Subcutaneous abdominal adipose tissue (tissue), 5 donors: ENCODE measurements at regions not wholly inside any gene's neighbourhood (a gene's known extent, or its start where the extent isn't known, plus 50 kb on each side); places are given as distances from the start of the nearest gene placed in this dataset.

ENCODE experiments used
- H3K27ac ChIP-seq: one replicate; pipeline ENCODE4 v1.7.0; 2013; ENCODE audit warnings: low read depth, mild to moderate bottlenecking, inconsistent platforms, low read length, moderate library complexity
- H3K27me3 ChIP-seq, 5 donors: one replicate each; pipeline ENCODE4 v1.7.0; 2013; ENCODE audit warnings: low read length in 5 of 5, inconsistent platforms in 1 of 5; ENCODE audit not compliant: control insufficient read depth in 5 of 5, insufficient read depth in 4 of 5
- H3K36me3 ChIP-seq, 5 donors: one replicate each; pipeline ENCODE4 v1.7.0; 2013; ENCODE audit warnings: low read length in 5 of 5; ENCODE audit not compliant: control insufficient read depth in 5 of 5, insufficient read depth in 5 of 5
- H3K4me1 ChIP-seq, 5 donors: one replicate each; pipeline ENCODE4 v1.7.0; 2013; ENCODE audit warnings: low read length in 5 of 5, mild to moderate bottlenecking in 3 of 5, moderate library complexity in 1 of 5; ENCODE audit not compliant: control insufficient read depth in 5 of 5, insufficient read depth in 5 of 5
- H3K4me3 ChIP-seq, 5 donors: one replicate each; pipeline ENCODE4 v1.7.0; 2013; ENCODE audit warnings: low read length in 5 of 5, low read depth in 1 of 5
- H3K9ac ChIP-seq, 5 donors: one replicate each; pipeline ENCODE4 v1.7.0; 2013; ENCODE audit warnings: low read length in 5 of 5, mild to moderate bottlenecking in 4 of 5, moderate library complexity in 3 of 5
- H3K9me3 ChIP-seq, 5 donors: one replicate each; pipeline ENCODE4 v1.7.0; 2013; ENCODE audit warnings: low read length in 5 of 5; ENCODE audit not compliant: control insufficient read depth in 5 of 5
- donor health status: healthy.
- donor health status: healthy.
- donor health status: healthy.
- donor health status: healthy.
- donor health status: healthy.

DNA sequence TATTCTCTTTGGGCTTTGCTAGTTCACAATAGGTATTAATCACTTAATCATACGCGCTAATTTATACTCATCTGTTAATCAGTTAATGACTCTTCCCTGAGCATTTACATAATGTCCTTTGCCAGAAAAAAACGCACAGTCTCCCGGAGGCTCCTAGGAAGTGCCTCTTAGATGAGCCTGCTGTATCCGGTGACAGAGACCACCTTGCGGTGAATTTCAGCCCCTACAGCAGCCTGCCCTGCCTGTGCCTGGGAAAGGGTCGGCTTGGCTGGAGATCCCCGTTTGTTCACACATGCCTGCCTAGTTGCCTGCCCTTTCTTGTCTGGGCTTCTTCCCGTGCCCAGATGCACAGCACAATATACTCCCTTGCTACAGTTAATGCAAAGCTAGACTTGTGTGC lies 152.9 kb downstream of the ZBTB18 start:
- Histone ChIP-seq H3K4me3 (no peak overlapping the region), H3K27ac (no peak overlapping the region), H3K4me1 (peaks cover 0 to 20% (median 4%) of the 10 kb centered on the region in 5 donors), H3K9me3 (no peaks in the 10 kb centered on the region), H3K36me3 (no peaks in the 10 kb centered on the region), H3K27me3 (no peaks in the 10 kb centered on the region), H3K9ac (no peak overlapping the region)

DNA sequence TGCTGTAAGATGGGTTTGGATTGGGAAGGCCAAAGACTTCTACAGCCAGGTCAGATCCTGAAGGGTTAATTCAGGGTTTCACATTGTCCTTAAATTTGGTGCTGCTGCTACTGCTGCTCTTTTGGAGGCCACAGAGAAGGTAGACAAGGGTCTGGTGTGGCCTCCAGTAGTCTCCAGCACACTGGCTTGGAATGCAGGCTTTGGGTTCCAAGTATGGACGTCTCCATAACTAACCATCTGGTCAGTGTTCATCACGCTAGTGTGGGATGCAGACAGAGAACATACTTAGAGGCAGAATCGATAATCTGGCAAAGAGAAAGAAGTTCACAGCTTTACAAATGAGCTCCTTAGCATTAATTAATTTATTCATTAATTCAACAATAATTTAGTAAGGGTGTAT lies 154.1 kb downstream of the ZBTB18 start:
- Histone ChIP-seq H3K27ac (no peak overlapping the region), H3K9me3 (no peaks in the 10 kb centered on the region), H3K4me3 (no peak overlapping the region), H3K27me3 (no peaks in the 10 kb centered on the region), H3K36me3 (no peaks in the 10 kb centered on the region), H3K9ac (no peak overlapping the region), H3K4me1 (peaks cover 0 to 23% (median 4%) of the 10 kb centered on the region in 5 donors)

- Histone ChIP-seq H3K9me3 (no peaks in the 10 kb centered on the region), H3K36me3 (no peaks in the 10 kb centered on the region), H3K4me1 (peaks cover 0 to 26% (median 4%) of the 10 kb centered on the region in 5 donors), H3K27ac (no peak overlapping the region), H3K9ac (no peak overlapping the region), H3K27me3 (no peaks in the 10 kb centered on the region), H3K4me3 (no peak overlapping the region)
Measured at GRCh38 chr1:244205906-244206305, 154.8 kb downstream of the ZBTB18 start.

- peak overlapping the region; percentile 64 for H3K27ac ChIP-seq
Measured at GRCh38 chr1:244207042-244207934, 156.2 kb downstream of the ZBTB18 start.

GRCh38 chr1:244207935-244208244 lies 156.8 kb downstream of the ZBTB18 start:
- H3K4me3 ChIP-seq, result no peak overlapping the region
- H3K36me3 ChIP-seq, result no peaks in the 10 kb centered on the region
- H3K9ac ChIP-seq, result no peak overlapping the region
- peak overlapping the region; percentile 64 for H3K27ac ChIP-seq
- no peaks in the 10 kb centered on the region for H3K27me3 ChIP-seq
- no peaks in the 10 kb centered on the region for H3K9me3 ChIP-seq
- peaks cover 0 to 28% (median 5%) of the 10 kb centered on the region in 5 donors for H3K4me1 ChIP-seq

More at GRCh38 chr1:244207042-244207934, 156.2 kb downstream of the ZBTB18 start:
- H3K9me3 ChIP-seq, result no peaks in the 10 kb centered on the region
- no peak overlapping the region for H3K9ac ChIP-seq
- H3K4me3 ChIP-seq, result no peak overlapping the region
- H3K36me3 ChIP-seq, result no peaks in the 10 kb centered on the region
- peaks cover 0 to 26% (median 5%) of the 10 kb centered on the region in 5 donors for H3K4me1 ChIP-seq
- no peaks in the 10 kb centered on the region for H3K27me3 ChIP-seq

DNA sequence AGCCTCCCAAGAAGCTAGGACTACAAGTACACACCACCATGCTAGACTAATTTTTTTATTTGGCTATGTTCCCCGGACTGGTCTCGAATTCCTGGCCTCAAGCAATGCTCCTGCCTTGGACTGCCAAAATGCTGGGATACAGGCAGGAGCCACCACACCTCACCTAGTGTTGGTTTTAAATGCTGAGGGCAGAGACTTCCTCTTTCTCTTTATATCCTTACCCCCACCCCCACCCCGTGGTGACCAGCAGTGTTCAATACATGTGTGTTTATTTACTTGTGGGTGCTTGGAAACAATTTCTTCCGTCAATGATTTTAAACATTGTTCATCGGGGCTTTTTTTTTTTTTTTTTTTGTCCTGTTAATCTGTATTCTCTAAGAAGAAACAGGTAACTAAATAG lies 158.9 kb downstream of the ZBTB18 start:
- Histone ChIP-seq H3K9me3 (no peaks in the 10 kb centered on the region), H3K27ac (no peak overlapping the region), H3K27me3 (peaks cover 0 to 2% (median 0%) of the 10 kb centered on the region in 5 donors), H3K4me3 (no peak overlapping the region), H3K9ac (no peak overlapping the region), H3K4me1 (peaks cover 4 to 38% (median 8%) of the 10 kb centered on the region in 5 donors), H3K36me3 (no peaks in the 10 kb centered on the region)

DNA sequence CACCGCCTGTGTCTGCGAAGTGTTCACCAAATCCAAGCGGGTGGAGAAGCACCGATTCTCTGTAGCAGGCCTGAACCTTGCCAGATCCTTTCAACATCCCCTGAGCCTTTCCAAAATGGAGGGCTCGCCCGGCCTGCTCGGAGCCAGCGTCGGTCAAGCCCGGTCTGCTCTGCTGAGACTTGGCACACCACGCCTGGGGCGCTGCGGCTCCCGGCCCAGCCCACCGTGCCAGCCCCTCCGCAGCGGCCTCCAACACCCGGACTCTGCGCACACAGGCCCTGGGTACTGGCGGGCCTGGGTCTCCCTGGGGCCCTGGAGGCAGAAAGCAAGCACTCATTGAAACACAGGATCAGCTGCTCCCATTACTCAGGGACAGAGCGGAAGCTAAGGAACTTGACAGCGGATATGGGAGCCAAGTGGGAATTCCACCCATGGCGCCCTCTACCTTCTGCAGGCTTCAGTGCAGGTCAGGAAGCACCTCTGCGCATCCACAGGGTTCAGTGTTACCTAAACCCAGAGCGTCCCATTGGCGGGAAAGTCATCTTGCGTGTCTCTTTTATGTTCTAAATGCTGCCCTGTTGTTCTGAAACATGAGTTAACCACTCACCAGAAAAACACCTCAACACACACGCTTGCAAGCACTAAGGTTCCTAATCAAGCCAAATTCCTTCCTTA lies 159.9 kb downstream of the ZBTB18 start:
- H3K9ac ChIP-seq, result no peak overlapping the region
- no peak overlapping the region for H3K4me3 ChIP-seq
- no peaks in the 10 kb centered on the region for H3K9me3 ChIP-seq
- H3K36me3 ChIP-seq, result no peaks in the 10 kb centered on the region
- no peak overlapping the region for H3K27ac ChIP-seq
- peaks cover 0 to 2% (median 0%) of the 10 kb centered on the region in 5 donors for H3K27me3 ChIP-seq
- peaks cover 4 to 38% (median 8%) of the 10 kb centered on the region in 5 donors for H3K4me1 ChIP-seq

DNA sequence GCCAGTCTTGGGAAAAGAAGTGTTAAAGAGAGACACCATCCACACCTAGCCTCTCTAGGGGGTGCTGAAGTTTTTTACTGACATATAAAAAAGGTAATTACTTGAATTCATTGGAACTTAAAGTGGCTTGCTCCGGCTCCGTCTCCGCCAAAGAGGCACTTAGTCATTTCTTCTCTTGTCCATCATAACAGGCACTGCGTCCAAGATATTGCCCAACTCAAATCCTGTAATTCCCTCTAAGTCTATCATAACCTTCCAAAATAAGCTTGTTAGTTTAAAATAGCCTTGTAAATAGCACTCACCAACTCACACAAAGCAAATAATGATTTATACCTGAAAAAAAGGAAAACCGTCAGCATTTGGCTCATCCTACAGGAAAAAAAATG lies 160.5 kb downstream of the ZBTB18 start:
- no peak overlapping the region for H3K27ac ChIP-seq
- H3K36me3 ChIP-seq, result no peaks in the 10 kb centered on the region
- H3K4me3 ChIP-seq, result no peak overlapping the region
- no peak overlapping the region for H3K9ac ChIP-seq
- peaks cover 4 to 34% (median 8%) of the 10 kb centered on the region in 5 donors for H3K4me1 ChIP-seq
- peaks cover 0 to 2% (median 0%) of the 10 kb centered on the region in 5 donors for H3K27me3 ChIP-seq
- no peaks in the 10 kb centered on the region for H3K9me3 ChIP-seq

GRCh38 chr1:244212219-244212618 lies 161.1 kb downstream of the ZBTB18 start:
- H3K9me3 ChIP-seq, result no peaks in the 10 kb centered on the region
- no peak overlapping the region for H3K27ac ChIP-seq
- H3K4me1 ChIP-seq, result peaks cover 4 to 32% (median 8%) of the 10 kb centered on the region in 5 donors
- no peaks in the 10 kb centered on the region for H3K36me3 ChIP-seq
- no peak overlapping the region for H3K9ac ChIP-seq
- no peak overlapping the region for H3K4me3 ChIP-seq
- H3K27me3 ChIP-seq, result peaks cover 0 to 2% (median 0%) of the 10 kb centered on the region in 5 donors

- Histone ChIP-seq H3K9me3 (no peaks in the 10 kb centered on the region), H3K36me3 (no peaks in the 10 kb centered on the region), H3K27ac (no peak overlapping the region), H3K4me3 (no peak overlapping the region), H3K27me3 (peaks cover 0 to 2% (median 0%) of the 10 kb centered on the region in 5 donors), H3K4me1 (peaks cover 4 to 27% (median 8%) of the 10 kb centered on the region in 5 donors), H3K9ac (no peak overlapping the region)
Measured at GRCh38 chr1:244212797-244213475, 161.9 kb downstream of the ZBTB18 start.
